B cell (primary cell): ENCODE measurements at regions not wholly inside any gene's neighbourhood (a gene's known extent, or its start where the extent isn't known, plus 50 kb on each side); places are given as distances from the start of the nearest gene placed in this dataset.

Source experiments
- ATAC-seq: fragments of 200-7000 bp; cut with Tn5 transposase; one replicate; pipeline ENCODE4 v1.10.0; 2021; ENCODE audit warnings: low read depth, mild to moderate bottlenecking, moderate number of reproducible peaks, moderate library complexity
- CTCF ChIA-PET: fragments of 350-600 bp; sonication (Branson Sonifier 250); formaldehyde crosslinking; loops from one replicate; lab custom pipeline; 2021; ENCODE audit warnings: antibody characterized with exemption, inconsistent platforms; lab: Charles Lee
- POLR2A ChIA-PET: fragments of 350-600 bp; sonication (Branson Sonifier 250); formaldehyde crosslinking; loops from one replicate; lab custom pipeline; 2021; ENCODE audit warnings: antibody characterized with exemption; lab: Charles Lee
- DNase-seq: peaks from one replicate; pipeline ENCODE4 v3.0.0; 2013
- H2AFZ ChIP-seq: 2 replicates; pipeline ENCODE4 v1.6.1; 2012; ENCODE audit warnings: mild to moderate bottlenecking, low read depth, low read length; ENCODE audit not compliant: insufficient read depth, poor library complexity, severe bottlenecking
- H3K27ac ChIP-seq, 2 donors: 1 replicate in 1 of 2; 2 replicates in 1 of 2; pipeline ENCODE4 v1.5.1; 2012 to 2013; ENCODE audit warnings: low read length in 2 of 2, mild to moderate bottlenecking in 2 of 2, moderate library complexity in 1 of 2
- H3K27me3 ChIP-seq, 4 experiments: fragments of 200-600 bp in 1 of 4; sonication (generic) in 1 of 4; replicated peaks in 1 of 4; 1 replicate in 2 of 4; 2 replicates in 2 of 4; pipeline versions ENCODE4 v1.6.1 to v1.7.0; 2013 to 2016; ENCODE audit warnings: low read length in 3 of 4, mild to moderate bottlenecking in 2 of 4, mixed read lengths in 1 of 4, moderate library complexity in 1 of 4; ENCODE audit not compliant: insufficient read depth in 4 of 4, control insufficient read depth in 3 of 4; ENCODE audit errors: control extremely low read depth in 1 of 4
- H3K36me3 ChIP-seq, 2 experiments: replicated peaks in 1 of 2; 1 replicate in 1 of 2; 2 replicates in 1 of 2; pipeline versions ENCODE4 v1.6.1 to v1.7.1; 2013; ENCODE audit warnings: low read length in 1 of 2; ENCODE audit not compliant: insufficient read depth in 2 of 2, control insufficient read depth in 1 of 2; ENCODE audit errors: control extremely low read depth in 1 of 2, extremely low read depth in 1 of 2
- H3K4me1 ChIP-seq, 2 donors: fragments of 200-600 bp in 1 of 2; sonication (generic) in 1 of 2; 1 replicate in 1 of 2; 2 replicates in 1 of 2; pipeline versions ENCODE4 v1.5.1 to v1.6.1; 2013 to 2017; ENCODE audit warnings: low read length in 2 of 2; ENCODE audit not compliant: control insufficient read depth in 2 of 2, insufficient read depth in 2 of 2
- H3K4me2 ChIP-seq: replicated peaks from 2 replicates; pipeline ENCODE3; 2012; ENCODE audit warnings: mild to moderate bottlenecking, low read depth, low read length; ENCODE audit not compliant: poor library complexity, severe bottlenecking
- H3K4me3 ChIP-seq, 5 experiments: fragments of 200-600 bp in 1 of 5; sonication (generic) in 1 of 5; 1 replicate in 3 of 5; 2 replicates in 2 of 5; pipeline versions ENCODE4 v1.5.1 to v1.7.0; 2011 to 2016; ENCODE audit warnings: low read length in 4 of 5, mild to moderate bottlenecking in 4 of 5, low read depth in 2 of 5, control low read depth in 1 of 5, moderate library complexity in 1 of 5; ENCODE audit not compliant: insufficient read depth in 1 of 5; ENCODE audit errors: control extremely low read depth in 1 of 5, extremely low read depth in 1 of 5
- H3K79me2 ChIP-seq: fragments of 200-600 bp; sonication (generic); one replicate; pipeline ENCODE4 v1.6.0; 2016; ENCODE audit warnings: low read length; ENCODE audit not compliant: control insufficient read depth, insufficient read depth
- H3K9ac ChIP-seq: fragments of 200-600 bp; sonication (generic); 2 replicates; pipeline ENCODE4 v1.6.1; 2017; ENCODE audit warnings: mild to moderate bottlenecking, low read length, moderate library complexity
- H3K9me3 ChIP-seq, 3 donors: one replicate each; pipeline versions ENCODE4 v1.6.1 to v1.7.1; 2013; ENCODE audit warnings: low read length in 2 of 3; ENCODE audit not compliant: control insufficient read depth in 2 of 3, insufficient read depth in 1 of 3; ENCODE audit errors: control extremely low read depth in 1 of 3
- H4K20me1 ChIP-seq: 2 replicates; pipeline ENCODE4 v1.6.0; 2012; ENCODE audit warnings: mild to moderate bottlenecking, low read length; ENCODE audit not compliant: insufficient read depth, control insufficient read depth, poor library complexity, severe bottlenecking
- H3K27ac Mint-ChIP-seq: one replicate; pipeline ENCODE4 v1.8.0; 2021; ENCODE audit warnings: mixed read lengths
- H3K27me3 Mint-ChIP-seq: one replicate; pipeline ENCODE4 v1.8.0; 2021; ENCODE audit warnings: mixed read lengths
- H3K4me1 Mint-ChIP-seq: one replicate; pipeline ENCODE4 v1.8.0; 2021; ENCODE audit warnings: mixed read lengths
- H3K4me3 Mint-ChIP-seq: one replicate; pipeline ENCODE4 v1.8.0; 2021; ENCODE audit warnings: mixed read lengths
- H3K9me3 Mint-ChIP-seq: one replicate; pipeline ENCODE4 v1.8.0; 2022; ENCODE audit warnings: mixed read lengths; ENCODE audit not compliant: insufficient read depth
- EZH2 ChIP-seq: IDR thresholded peaks from 2 replicates; pipeline ENCODE4 v1.6.1; 2012; ENCODE audit warnings: borderline replicate concordance, low read depth, mild to moderate bottlenecking, moderate library complexity, low read length; ENCODE audit not compliant: insufficient read depth, poor library complexity, severe bottlenecking
- WGBS: methylation state at CpG from one replicate; pipeline ENCODE4 v1.1.5; 2013; ENCODE audit warnings: missing lambda C conversion rate; ENCODE audit not compliant: insufficient coverage; 5-methylcytosine and 5-hydroxymethylcytosine counted together
- intact Hi-C: fragments of 100-400 bp; cut with micrococcal nuclease; formaldehyde crosslinking; loops from one replicate; pipeline ENCODE4 v1.10.0; 2022
- TF ChIP-seq, protein P1 (sequence below): fragments of 200-600 bp; IDR thresholded peaks from one replicate; pipeline ENCODE4 v1.8.0; 2022; ENCODE audit warnings: antibody characterized with exemption, mild to moderate bottlenecking

DNA sequence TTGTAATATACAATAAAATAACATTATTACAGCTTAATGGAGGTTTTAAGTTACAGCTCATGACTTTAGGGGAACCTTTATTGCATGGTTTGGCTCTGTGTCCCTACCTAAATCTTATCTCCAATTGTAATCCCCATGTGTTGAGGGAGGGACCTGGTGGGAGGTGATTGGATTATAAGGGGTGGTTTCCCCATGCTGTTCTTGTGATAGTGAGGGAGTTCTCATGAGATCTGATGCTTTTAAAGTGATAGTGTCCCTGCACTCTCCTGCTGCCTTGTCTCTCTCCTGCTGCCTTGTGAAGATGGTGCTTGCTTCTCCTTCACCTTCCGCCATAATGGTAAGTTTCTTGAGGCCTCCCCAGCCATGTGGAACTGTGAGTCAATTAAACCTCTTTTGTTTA lies 132.1 kb upstream of the SYT1 start:
- POLR2A ChIA-PET: no interaction called here

DNA sequence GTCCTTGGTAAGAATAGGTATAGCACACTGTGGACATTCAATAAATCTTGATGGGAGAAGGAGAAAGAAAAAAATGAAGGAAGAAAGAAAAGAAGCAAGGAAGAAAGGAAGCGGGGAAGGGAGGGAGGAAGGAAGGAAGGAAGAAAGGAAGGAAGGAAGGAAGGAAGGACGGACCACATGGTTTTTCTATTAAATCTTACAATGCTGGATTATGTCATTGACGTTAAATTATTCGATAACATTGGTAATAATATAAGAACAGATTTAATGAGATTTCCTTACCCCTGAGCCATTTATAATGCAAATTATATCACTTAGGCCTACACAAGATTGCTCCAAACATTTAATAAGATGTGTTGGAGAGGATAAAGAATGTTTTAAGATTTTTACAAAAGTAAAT lies 124.9 kb upstream of the SYT1 start:
- no peaks in the 10 kb centered on the region for H3K36me3 ChIP-seq
- 100% methylated on average over 1 of the region's 4 CpGs for WGBS
- CTCF ChIA-PET: no interaction called here
- ATAC-seq (no peak), DNase-seq (no peak)
- H3K9me3 Mint-ChIP-seq: no peaks in the 10 kb centered on the region
- no peaks in the 10 kb centered on the region for H3K27me3 ChIP-seq
- H3K9ac ChIP-seq: no peak overlapping the region
- H3K4me1 Mint-ChIP-seq: no peaks in the 10 kb centered on the region
- no peak overlapping the region for H3K4me3 ChIP-seq
- no peak overlapping the region for H3K27ac Mint-ChIP-seq
- H4K20me1 ChIP-seq: no peaks in the 10 kb centered on the region
- H3K4me2 ChIP-seq: no peak overlapping the region
- H3K9me3 ChIP-seq: no peaks in the 10 kb centered on the region
- H3K79me2 ChIP-seq: no peaks in the 10 kb centered on the region
- H3K27ac ChIP-seq: no peak overlapping the region
- POLR2A ChIA-PET: no interaction called here
- H2AFZ ChIP-seq: no peak overlapping the region
- no peaks in the 10 kb centered on the region for H3K4me1 ChIP-seq
- H3K27me3 Mint-ChIP-seq: no peaks in the 10 kb centered on the region
- no peak overlapping the region for H3K4me3 Mint-ChIP-seq
- intact Hi-C loops: no loop called here
- TF ChIP-seq EZH2: no peak
- TF ChIP-seq, protein P1, sequence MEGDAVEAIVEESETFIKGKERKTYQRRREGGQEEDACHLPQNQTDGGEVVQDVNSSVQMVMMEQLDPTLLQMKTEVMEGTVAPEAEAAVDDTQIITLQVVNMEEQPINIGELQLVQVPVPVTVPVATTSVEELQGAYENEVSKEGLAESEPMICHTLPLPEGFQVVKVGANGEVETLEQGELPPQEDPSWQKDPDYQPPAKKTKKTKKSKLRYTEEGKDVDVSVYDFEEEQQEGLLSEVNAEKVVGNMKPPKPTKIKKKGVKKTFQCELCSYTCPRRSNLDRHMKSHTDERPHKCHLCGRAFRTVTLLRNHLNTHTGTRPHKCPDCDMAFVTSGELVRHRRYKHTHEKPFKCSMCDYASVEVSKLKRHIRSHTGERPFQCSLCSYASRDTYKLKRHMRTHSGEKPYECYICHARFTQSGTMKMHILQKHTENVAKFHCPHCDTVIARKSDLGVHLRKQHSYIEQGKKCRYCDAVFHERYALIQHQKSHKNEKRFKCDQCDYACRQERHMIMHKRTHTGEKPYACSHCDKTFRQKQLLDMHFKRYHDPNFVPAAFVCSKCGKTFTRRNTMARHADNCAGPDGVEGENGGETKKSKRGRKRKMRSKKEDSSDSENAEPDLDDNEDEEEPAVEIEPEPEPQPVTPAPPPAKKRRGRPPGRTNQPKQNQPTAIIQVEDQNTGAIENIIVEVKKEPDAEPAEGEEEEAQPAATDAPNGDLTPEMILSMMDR: no peak

More for the DNA sequence above, 132.1 kb upstream of the SYT1 start:
- ATAC-seq (no peak), DNase-seq (no peak)
- no peak overlapping the region for H3K4me2 ChIP-seq
- H3K27ac ChIP-seq: no peak overlapping the region
- no peaks in the 10 kb centered on the region for H3K4me1 Mint-ChIP-seq
- H3K9me3 Mint-ChIP-seq: no peaks in the 10 kb centered on the region
- WGBS: no CpG with 5 or more reads among the region's 1 CpG
- no peaks in the 10 kb centered on the region for H4K20me1 ChIP-seq
- no peaks in the 10 kb centered on the region for H3K79me2 ChIP-seq
- H3K4me3 Mint-ChIP-seq: no peak overlapping the region
- H3K27me3 ChIP-seq: no peaks in the 10 kb centered on the region
- no peaks in the 10 kb centered on the region for H3K27me3 Mint-ChIP-seq
- no peak overlapping the region for H3K4me3 ChIP-seq
- no peaks in the 10 kb centered on the region for H3K4me1 ChIP-seq
- no peak for TF ChIP-seq EZH2
- TF ChIP-seq, protein P1: no peak
- no peak overlapping the region for H2AFZ ChIP-seq
- intact Hi-C loops: no loop called here
- CTCF ChIA-PET: no interaction called here
- H3K27ac Mint-ChIP-seq: no peak overlapping the region
- H3K9me3 ChIP-seq: no peaks in the 10 kb centered on the region
- no peak overlapping the region for H3K9ac ChIP-seq
- no peaks in the 10 kb centered on the region for H3K36me3 ChIP-seq
